NCI-H187 (cell line): ENCODE measurements at regions not wholly inside any gene's neighbourhood (a gene's known extent, or its start where the extent isn't known, plus 50 kb on each side); places are given as distances from the start of the nearest gene placed in this dataset.
A peak's percentile ranks its signal among the peaks of the same experiment; 100 is the strongest.

Source experiments
- DNase-seq, 2 experiments: peaks; one replicate each; lab custom pipeline; 2025; lab: John Stamatoyannopoulos, UW

DNA sequence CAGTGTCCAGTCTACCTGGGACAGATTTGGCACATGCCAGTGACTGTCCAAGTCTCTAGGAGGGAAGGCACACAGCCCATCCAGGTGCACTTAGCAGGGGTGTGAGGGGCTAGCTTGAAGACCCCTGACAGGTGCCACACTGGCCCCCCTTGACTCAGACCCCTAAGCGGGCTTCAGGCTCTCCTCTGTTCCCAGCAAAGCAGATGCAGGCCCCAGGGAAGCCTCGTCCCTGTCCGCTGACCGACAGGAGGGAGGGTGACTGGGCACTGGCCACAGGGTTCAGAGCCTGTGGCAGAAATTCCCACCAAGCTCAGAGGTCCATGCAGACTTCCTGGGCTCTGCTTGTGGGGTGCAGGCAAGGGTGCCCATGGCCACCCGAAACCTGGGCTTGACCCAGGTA, 239.8 kb upstream of the MYT1L start:
- DNase-seq = no peak

- DNase-seq = no peak
Observed at GRCh38 chr2:2570360-2570759, 239.3 kb upstream of the MYT1L start.

GRCh38 chr2:2569836-2570235, 238.8 kb upstream of the MYT1L start:
- DNase-seq = no peak

- no peak for DNase-seq
Observed at GRCh38 chr2:2569306-2569705, 238.2 kb upstream of the MYT1L start.

DNA sequence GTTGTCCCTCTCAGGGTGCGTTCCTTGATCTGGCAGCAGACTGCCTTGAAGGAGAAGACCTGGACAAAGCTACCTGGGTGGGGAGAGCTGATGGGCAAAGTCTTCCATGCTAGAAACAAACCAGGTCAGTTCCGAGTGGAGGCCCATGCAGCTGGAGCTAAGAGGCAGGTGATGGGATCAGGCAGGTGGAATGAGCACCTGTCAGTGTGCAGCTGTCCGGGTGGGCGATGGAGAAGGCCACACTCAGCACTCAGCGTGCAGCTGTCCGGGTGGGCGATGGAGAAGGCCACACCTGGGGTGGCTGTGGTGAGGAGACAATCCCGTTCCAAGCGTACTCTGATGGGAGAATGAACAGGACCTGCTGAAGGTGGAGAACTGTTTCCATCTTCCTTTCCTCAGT, 237.3 kb upstream of the MYT1L start:
- no peak for DNase-seq

- no peak for DNase-seq
Observed at GRCh38 chr2:2567776-2568175, 236.7 kb upstream of the MYT1L start.

DNA sequence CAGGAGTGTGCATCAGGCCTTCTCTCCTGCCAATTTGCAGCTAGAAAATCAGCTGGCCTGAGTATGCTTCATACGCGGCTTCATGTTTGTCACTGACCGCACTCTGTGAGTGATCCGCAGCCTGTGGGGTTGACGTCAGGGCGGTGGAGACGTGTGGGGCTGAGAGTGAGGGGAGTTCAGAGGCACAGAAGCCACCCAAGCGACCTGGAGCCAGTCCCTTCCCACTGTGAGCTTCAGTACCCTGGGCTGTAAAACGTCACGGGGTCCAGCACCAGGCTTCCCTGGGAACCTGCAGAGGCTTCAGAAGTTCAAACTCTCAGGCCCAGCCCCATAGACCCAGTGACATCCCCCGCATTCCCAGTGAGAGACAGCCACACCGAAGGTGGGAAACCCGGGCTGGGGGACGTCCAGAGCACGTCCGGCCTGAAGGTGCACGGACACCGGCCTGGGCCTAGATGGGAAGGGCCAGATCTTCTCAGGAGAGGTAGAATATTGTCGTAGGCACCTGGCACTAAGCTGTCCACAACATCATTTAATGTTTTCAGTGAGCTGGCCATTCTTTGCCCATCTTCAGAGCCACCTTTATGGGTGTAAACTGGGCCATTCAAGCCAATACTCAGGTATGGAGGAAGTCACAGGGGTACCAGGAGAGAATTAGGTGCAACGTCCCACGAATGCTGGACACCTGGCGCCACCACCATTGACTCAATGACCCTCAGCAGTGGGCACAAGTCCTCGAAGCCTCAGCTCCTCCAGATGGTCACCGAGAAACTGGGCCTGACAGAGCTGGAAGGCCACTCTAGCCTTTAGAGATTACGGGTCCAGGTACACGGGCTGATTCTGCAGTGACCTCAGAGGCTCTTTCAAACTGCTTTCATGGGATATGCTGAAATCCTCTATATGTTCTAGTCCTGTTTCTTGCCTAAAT, 235.6 kb upstream of the MYT1L start:
- DNase-seq = no peak

DNA sequence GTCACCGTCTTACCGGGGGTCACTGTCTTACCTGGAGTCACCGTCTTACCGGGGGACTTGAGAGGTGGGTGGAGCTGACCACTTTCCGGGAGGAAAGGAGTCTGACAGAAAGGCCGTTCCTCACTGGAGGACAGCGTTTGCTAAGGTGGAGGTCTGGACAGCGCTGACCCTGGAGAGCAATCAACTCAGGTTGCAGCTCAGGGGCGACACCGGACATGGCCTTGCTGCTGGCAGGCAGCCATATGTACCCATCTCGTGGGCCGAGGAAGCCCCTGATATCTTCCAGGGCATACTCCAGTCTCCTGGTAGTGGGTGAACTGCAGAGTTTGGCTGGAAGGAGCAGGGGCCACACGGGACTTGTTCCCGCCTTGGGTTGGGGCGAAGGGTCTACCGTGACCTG, 234.6 kb upstream of the MYT1L start:
- no peak for DNase-seq

GRCh38 chr2:2564300-2565078, 233.4 kb upstream of the MYT1L start:
- peak; percentile 13 to 23 for DNase-seq

DNA sequence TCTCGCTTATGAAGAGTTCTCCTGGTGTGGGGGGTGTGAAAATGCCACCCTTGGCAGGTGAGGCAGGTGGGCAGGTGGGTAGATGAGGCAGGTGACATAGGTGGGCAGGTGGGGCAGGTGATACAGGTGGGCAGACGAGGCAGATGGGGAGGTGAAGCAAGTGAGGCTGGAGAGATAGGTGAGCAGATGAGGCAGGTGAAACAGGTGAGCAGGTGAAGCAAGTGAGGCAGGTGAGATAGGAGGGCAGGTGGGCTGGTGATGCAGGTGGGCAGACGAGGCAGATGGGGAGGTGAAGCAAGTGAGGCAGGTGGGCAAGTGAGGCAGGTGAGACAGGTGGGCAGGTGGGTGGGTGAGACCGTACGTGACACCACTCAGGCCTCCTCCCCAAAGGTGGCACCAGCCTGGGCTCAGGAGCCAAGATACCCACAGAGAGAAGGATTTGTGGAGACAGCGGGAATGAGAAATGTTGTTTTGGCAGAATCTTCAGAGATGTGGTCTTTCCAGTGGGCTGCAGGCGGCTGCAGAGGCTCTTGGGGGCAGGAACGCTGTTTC, 232.3 kb upstream of the MYT1L start:
- DNase-seq = no peak

GRCh38 chr2:2562867-2563266, 231.8 kb upstream of the MYT1L start:
- no peak for DNase-seq

DNA sequence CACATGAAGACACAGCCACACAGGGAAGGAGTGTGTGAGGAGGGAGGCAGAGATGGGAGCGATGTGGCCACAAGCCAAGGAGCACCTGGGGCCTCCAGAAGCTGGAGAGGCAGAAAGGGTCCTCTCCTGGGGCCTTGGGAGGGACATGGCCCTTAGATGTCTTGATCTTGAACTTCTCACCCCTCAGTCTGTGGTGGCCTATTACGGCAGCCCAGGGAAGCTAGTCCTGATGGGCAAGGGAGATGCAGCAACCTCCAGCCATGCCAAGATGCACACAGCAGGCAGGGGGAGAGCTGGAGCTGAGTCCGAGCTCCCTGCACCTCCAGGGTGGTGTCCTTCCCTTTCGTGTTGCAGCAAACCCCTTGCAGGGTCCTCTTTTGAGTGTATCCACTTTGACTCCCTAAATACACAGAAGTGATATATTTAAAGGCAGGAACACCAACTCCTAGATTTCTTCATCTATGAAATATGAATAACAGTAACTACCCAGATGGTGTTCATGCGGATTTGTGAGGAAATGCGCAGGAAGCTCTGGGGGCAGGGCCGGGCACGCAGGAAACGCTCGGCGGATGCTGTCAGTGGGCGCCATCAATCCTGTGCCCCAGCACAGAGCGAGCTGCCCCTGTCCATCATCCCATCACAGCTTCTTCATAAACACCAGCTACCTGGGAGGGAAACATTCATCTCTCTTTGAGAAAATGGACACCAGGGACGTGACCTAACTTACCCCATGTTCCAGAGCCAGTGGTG, 230.4 kb upstream of the MYT1L start:
- no peak for DNase-seq

DNA sequence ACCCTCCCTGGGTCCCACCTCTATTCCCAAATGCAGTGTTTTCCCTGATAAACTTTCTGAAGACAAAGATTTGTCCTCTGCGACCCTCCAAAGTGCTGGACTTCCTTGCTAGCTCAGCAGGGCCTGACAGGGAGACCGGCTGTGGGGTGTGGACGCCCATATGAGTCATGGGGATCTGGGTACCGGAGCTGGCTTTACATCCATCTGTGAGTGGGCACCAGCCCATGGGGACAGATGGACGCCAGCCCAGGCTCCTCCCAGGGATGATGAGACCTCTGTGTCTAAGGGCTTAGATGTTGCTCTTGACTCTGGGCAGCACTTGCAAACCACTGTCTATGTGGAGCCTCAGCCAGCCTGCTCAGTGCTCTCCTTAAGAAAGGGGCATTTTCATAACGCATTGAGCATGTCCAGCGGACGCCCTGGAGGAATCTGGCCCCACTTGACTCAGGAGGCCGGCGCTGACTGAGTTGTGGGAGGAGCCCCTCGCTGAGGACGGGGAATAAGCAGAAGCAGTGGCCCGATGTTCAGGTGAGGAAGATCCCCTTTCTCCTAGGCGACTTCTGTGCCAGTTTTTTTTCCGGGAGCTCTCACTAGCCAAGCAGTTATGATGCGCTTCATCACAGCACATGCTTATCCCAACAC, 229.4 kb upstream of the MYT1L start:
- DNase-seq = no peak

DNA sequence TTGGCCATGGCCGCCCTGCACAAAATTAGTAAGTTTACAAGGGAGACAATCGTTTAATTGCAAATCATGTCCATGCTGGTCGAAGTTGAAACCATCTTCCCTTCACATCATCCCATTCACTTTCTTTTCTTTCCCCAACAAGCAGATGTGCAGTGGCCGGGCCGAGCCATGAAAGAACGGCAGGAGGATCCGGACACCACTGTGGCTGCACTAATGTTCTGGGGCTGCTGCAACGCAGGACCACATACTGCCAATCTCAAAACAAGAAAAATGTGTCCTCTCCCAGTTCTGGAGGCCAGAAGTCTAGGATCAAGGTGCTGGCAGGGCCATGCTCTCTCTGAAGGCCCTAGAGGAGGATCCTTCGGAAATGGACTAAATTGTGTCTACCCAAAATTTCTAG, 227.4 kb upstream of the MYT1L start:
- no peak for DNase-seq

- DNase-seq = no peak
Observed at GRCh38 chr2:2557475-2557874, 226.4 kb upstream of the MYT1L start.

DNA sequence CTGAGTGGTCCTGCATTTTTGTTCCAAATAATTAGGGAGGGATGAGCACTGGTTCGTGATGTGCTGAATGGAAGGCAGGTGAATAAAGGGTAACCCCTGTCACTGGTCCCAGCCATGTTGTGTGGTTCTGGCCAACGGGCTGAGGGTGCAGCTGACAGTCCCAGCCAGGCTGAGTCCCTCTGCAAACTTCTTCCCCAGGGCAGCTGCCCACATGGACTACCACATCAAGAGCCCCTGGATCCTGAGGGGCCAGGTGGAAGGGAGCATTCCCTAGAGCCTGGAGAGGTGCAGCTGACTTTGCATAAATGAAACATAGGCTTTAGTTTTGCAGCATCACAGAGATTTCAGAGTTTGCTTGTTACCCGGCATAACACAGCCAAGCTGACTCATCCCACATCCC, 219.8 kb upstream of the MYT1L start:
- DNase-seq = no peak

GRCh38 chr2:2547911-2548310, 216.8 kb upstream of the MYT1L start:
- DNase-seq = no peak

- DNase-seq = no peak
Observed at GRCh38 chr2:2547451-2547850, 216.4 kb upstream of the MYT1L start.

DNA sequence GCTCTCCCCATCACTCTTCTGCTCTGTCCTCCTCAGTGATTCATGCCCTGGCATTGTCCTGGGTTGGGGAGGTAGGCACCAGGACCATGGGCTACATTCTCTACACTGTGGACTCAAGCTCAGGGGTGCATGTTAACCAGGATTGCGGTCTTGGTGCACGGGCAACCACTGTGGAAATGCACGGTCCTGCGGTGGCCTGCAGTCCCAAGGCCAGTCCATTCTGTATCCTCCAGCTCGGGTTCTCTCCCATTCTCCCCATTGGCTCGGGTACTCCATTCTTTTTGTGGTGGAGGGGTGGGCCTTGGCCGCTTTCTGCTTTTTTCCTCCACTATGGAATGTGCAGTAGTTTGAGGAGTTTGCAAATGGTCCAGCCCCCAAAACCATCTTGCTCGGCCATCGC, 215.0 kb upstream of the MYT1L start:
- DNase-seq = no peak

GRCh38 chr2:2542966-2543611, 212.0 kb upstream of the MYT1L start:
- DNase-seq = peak; percentile 86 to 89

GRCh38 chr2:2542316-2542715, 211.2 kb upstream of the MYT1L start:
- DNase-seq = no peak
